HEK293 (cell line): ENCODE measurements at regions not wholly inside any gene's neighbourhood (a gene's known extent, or its start where the extent isn't known, plus 50 kb on each side); places are given as distances from the start of the nearest gene placed in this dataset.

Experiments used
- HOXD13 ChIP-seq: sonication (generic); formaldehyde crosslinking; IDR thresholded peaks from 2 replicates; pipeline ENCODE4 v1.8.0; 2022; ENCODE audit warnings: missing genetic modification reagents, borderline replicate concordance
- ZBTB1 ChIP-seq: fragments of 450-650 bp; formaldehyde crosslinking; IDR thresholded peaks from 2 replicates; pipeline ENCODE4 v1.5.1; 2016; ENCODE audit warnings: missing biosample characterization, missing genetic modification characterization
- ZNF112 ChIP-seq: fragments of 450-650 bp; formaldehyde crosslinking; IDR thresholded peaks from 2 replicates; pipeline ENCODE4 v1.5.0; 2017; ENCODE audit warnings: missing biosample characterization, missing genetic modification characterization
- ZNF239 ChIP-seq: fragments of 450-650 bp; formaldehyde crosslinking; IDR thresholded peaks from 2 replicates; pipeline ENCODE4 v1.5.1; 2016; ENCODE audit warnings: missing biosample characterization, missing genetic modification characterization
- ZNF776 ChIP-seq: fragments of 450-650 bp; formaldehyde crosslinking; IDR thresholded peaks from 2 replicates; pipeline ENCODE4 v1.5.0; 2017; ENCODE audit warnings: missing biosample characterization, missing genetic modification characterization, borderline replicate concordance
- ZNF792 ChIP-seq: fragments of 450-650 bp; formaldehyde crosslinking; IDR thresholded peaks from 2 replicates; pipeline ENCODE4 v1.5.1; 2016; ENCODE audit warnings: missing biosample characterization, missing genetic modification characterization
- ZSCAN30 ChIP-seq: fragments of 450-650 bp; IDR thresholded peaks from 2 replicates; pipeline ENCODE4 v1.5.1; 2018; ENCODE audit warnings: missing biosample characterization, mild to moderate bottlenecking, missing genetic modification characterization, moderate library complexity
- TF ChIP-seq, protein P1 (sequence below): fragments of 450-650 bp; formaldehyde crosslinking; IDR thresholded peaks from 2 replicates; pipeline ENCODE4 v1.5.1; 2016; ENCODE audit warnings: missing biosample characterization, missing genetic modification characterization
- TF ChIP-seq, protein P2 (sequence below): fragments of 450-650 bp; formaldehyde crosslinking; conservative IDR thresholded peaks from 2 replicates; pipeline ENCODE4 v1.5.1; 2016; ENCODE audit warnings: low read depth, missing biosample characterization, missing genetic modification characterization

DNA sequence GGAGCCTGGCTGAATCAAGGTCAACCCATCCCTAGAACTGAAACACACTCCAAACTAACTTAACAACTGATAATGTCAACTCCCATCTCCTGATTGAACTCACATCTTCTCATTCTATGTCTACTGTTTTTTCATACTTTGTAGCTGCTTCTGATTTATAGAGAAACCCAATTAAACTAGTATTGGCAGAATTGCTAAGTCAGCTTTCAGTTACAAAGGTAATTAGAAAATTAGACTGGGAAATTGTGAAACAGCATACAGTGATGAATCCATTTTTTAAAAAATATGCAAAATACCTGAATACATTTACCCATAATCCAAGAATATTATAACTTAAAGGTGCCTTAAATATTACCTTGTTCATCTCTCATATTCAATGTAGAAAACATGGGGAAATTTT, 535.2 kb upstream of the CLINT1 start:
- TF ChIP-seq HOXD13 (no peak), ZNF792 (tag by site-specific recombination) (no peak), ZNF112 (tag by site-specific recombination) (no peak), ZNF776 (tag by site-specific recombination) (no peak), ZSCAN30 (tag by site-specific recombination) (no peak), ZBTB1 (tag by site-specific recombination) (no peak), ZNF239 (tag by site-specific recombination) (no peak)
- TF ChIP-seq, protein P1, sequence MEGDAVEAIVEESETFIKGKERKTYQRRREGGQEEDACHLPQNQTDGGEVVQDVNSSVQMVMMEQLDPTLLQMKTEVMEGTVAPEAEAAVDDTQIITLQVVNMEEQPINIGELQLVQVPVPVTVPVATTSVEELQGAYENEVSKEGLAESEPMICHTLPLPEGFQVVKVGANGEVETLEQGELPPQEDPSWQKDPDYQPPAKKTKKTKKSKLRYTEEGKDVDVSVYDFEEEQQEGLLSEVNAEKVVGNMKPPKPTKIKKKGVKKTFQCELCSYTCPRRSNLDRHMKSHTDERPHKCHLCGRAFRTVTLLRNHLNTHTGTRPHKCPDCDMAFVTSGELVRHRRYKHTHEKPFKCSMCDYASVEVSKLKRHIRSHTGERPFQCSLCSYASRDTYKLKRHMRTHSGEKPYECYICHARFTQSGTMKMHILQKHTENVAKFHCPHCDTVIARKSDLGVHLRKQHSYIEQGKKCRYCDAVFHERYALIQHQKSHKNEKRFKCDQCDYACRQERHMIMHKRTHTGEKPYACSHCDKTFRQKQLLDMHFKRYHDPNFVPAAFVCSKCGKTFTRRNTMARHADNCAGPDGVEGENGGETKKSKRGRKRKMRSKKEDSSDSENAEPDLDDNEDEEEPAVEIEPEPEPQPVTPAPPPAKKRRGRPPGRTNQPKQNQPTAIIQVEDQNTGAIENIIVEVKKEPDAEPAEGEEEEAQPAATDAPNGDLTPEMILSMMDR (tag by site-specific recombination) = no peak
- TF ChIP-seq, protein P2, sequence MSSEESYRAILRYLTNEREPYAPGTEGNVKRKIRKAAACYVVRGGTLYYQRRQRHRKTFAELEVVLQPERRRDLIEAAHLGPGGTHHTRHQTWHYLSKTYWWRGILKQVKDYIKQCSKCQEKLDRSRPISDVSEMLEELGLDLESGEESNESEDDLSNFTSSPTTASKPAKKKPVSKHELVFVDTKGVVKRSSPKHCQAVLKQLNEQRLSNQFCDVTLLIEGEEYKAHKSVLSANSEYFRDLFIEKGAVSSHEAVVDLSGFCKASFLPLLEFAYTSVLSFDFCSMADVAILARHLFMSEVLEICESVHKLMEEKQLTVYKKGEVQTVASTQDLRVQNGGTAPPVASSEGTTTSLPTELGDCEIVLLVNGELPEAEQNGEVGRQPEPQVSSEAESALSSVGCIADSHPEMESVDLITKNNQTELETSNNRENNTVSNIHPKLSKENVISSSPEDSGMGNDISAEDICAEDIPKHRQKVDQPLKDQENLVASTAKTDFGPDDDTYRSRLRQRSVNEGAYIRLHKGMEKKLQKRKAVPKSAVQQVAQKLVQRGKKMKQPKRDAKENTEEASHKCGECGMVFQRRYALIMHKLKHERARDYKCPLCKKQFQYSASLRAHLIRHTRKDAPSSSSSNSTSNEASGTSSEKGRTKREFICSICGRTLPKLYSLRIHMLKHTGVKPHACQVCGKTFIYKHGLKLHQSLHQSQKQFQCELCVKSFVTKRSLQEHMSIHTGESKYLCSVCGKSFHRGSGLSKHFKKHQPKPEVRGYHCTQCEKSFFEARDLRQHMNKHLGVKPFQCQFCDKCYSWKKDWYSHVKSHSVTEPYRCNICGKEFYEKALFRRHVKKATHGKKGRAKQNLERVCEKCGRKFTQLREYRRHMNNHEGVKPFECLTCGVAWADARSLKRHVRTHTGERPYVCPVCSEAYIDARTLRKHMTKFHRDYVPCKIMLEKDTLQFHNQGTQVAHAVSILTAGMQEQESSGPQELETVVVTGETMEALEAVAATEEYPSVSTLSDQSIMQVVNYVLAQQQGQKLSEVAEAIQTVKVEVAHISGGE (tag by site-specific recombination) = no peak
